Glutamatergic neuron (in vitro differentiated cells): ENCODE measurements at regions not wholly inside any gene's neighbourhood (a gene's known extent, or its start where the extent isn't known, plus 50 kb on each side); places are given as distances from the start of the nearest gene placed in this dataset.

ENCODE experiments used
- DNase-seq: peaks from one replicate; pipeline ENCODE4 v3.0.0; 2022
- H3K27ac Mint-ChIP-seq: one replicate; pipeline ENCODE4 v1.8.0; 2020; ENCODE audit warnings: mild to moderate bottlenecking, mixed read lengths, inconsistent platforms; ENCODE audit not compliant: unreplicated experiment
- H3K27me3 Mint-ChIP-seq: one replicate; pipeline ENCODE4 v1.8.0; 2020; ENCODE audit warnings: mild to moderate bottlenecking, moderate library complexity, mixed read lengths, inconsistent platforms; ENCODE audit not compliant: unreplicated experiment
- H3K36me3 Mint-ChIP-seq: one replicate; pipeline ENCODE4 v1.8.0; 2020; ENCODE audit warnings: mild to moderate bottlenecking, mixed read lengths, inconsistent platforms; ENCODE audit not compliant: unreplicated experiment
- H3K4me1 Mint-ChIP-seq: one replicate; pipeline ENCODE4 v1.8.0; 2020; ENCODE audit warnings: mild to moderate bottlenecking, low read depth, mixed read lengths, inconsistent platforms; ENCODE audit not compliant: unreplicated experiment
- H3K4me3 Mint-ChIP-seq: one replicate; pipeline ENCODE4 v1.8.0; 2020; ENCODE audit warnings: mild to moderate bottlenecking, mixed read lengths, inconsistent platforms; ENCODE audit not compliant: unreplicated experiment
- H3K9me3 Mint-ChIP-seq: one replicate; pipeline ENCODE4 v1.8.0; 2020; ENCODE audit warnings: mild to moderate bottlenecking, moderate library complexity, mixed read lengths, inconsistent platforms; ENCODE audit not compliant: unreplicated experiment
- TF ChIP-seq, protein P1 (sequence below): fragments of 200-600 bp; sonication (generic); IDR thresholded peaks from one replicate; pipeline ENCODE4 v1.5.0; 2021; ENCODE audit not compliant: partially characterized antibody, unreplicated experiment

DNA sequence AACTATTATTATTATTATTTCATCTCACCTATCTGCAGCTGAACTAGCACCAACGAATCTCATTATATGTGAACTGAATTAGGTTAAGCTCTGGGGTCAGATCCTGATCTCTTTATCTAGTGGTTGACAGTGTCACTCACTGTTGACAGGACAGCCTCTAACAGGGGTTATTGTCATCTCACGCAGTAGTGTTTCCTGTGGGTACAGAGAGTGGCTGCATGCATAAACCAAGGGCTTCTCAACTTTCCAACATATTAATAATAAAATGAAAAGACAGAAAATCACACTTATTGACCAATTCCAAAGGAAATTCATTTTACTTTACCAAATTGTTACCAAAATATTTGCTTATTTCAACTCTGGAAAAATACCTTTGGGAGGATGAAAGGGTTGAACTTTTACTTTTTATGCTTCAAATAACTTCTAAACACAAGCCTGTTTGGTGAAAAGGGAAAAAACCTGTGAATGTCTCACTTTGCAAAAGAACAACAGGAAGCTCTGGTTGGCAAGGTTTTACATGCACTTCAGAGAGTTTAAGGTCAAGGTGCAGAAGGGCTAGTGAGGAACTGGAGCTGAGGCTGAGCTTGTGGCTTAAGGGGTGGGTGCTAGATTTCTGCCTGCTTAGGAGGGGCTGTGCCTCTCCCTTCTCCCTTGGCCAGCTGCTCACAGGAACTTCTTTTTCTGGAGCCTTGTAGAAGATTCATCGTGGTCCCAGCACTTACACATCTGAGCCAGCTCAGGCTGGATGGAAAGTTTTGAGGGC lies 72.6 kb downstream of the CTAGE1 start:
- H3K4me3 Mint-ChIP-seq = no peak overlapping the region
- no peak overlapping the region for H3K27ac Mint-ChIP-seq
- DNase-seq = no peak
- peaks cover 28% of the 10 kb centered on the region for H3K27me3 Mint-ChIP-seq
- TF ChIP-seq, protein P1, sequence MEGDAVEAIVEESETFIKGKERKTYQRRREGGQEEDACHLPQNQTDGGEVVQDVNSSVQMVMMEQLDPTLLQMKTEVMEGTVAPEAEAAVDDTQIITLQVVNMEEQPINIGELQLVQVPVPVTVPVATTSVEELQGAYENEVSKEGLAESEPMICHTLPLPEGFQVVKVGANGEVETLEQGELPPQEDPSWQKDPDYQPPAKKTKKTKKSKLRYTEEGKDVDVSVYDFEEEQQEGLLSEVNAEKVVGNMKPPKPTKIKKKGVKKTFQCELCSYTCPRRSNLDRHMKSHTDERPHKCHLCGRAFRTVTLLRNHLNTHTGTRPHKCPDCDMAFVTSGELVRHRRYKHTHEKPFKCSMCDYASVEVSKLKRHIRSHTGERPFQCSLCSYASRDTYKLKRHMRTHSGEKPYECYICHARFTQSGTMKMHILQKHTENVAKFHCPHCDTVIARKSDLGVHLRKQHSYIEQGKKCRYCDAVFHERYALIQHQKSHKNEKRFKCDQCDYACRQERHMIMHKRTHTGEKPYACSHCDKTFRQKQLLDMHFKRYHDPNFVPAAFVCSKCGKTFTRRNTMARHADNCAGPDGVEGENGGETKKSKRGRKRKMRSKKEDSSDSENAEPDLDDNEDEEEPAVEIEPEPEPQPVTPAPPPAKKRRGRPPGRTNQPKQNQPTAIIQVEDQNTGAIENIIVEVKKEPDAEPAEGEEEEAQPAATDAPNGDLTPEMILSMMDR = no peak
- H3K4me1 Mint-ChIP-seq = peaks cover 23% of the 10 kb centered on the region
- H3K9me3 Mint-ChIP-seq = peaks cover 8% of the 10 kb centered on the region
- H3K36me3 Mint-ChIP-seq = no peaks in the 10 kb centered on the region

DNA sequence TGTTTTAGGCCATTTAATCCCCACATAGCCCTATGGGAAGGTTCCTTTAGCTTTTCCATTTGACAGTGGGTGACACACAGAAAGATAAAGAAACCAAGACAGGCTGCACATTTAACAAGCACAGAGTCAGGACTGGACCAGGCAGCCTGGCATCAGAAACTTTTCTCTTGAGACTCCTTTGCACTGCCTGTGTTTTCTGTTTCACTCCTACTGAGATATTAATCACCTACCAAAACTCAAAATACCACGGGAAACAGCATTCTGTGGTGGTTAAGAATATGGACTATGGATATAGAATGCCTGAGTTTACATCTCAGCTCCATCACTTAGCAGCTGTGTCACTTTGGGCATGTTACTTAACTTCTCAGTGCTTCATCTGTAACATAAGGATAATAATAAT lies 73.3 kb downstream of the CTAGE1 start:
- Mint-ChIP-seq H3K4me1 (peaks cover 23% of the 10 kb centered on the region), H3K4me3 (no peak overlapping the region), H3K36me3 (no peaks in the 10 kb centered on the region), H3K27me3 (peaks cover 23% of the 10 kb centered on the region), H3K27ac (no peak overlapping the region), H3K9me3 (peaks cover 8% of the 10 kb centered on the region)
- DNase-seq = no peak
- TF ChIP-seq, protein P1 = no peak

DNA sequence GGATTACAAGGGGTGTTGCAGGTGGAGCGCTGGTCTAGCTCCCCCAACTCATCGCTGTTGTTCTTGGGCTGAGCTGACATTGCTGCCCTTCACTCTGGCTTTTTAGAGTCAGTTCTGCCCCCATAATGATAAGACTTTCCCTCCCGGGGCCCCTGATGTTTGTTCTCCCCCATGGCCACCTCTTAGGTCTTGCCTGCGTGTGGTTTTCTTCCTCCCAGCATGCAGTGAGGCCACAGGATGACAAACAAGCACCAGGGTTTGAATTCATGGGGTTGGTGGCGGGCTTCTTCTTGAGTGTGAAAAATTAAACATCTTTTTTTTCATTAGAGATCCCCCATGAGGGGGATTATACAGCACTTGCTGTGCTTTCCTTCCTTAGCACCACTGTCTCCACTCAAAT lies 74.1 kb downstream of the CTAGE1 start:
- no peak for DNase-seq
- TF ChIP-seq, protein P1 = no peak
- H3K27ac Mint-ChIP-seq = no peak overlapping the region
- peaks cover 6% of the 10 kb centered on the region for H3K9me3 Mint-ChIP-seq
- peaks cover 16% of the 10 kb centered on the region for H3K27me3 Mint-ChIP-seq
- no peak overlapping the region for H3K4me3 Mint-ChIP-seq
- H3K4me1 Mint-ChIP-seq = peaks cover 18% of the 10 kb centered on the region
- H3K36me3 Mint-ChIP-seq = no peaks in the 10 kb centered on the region

DNA sequence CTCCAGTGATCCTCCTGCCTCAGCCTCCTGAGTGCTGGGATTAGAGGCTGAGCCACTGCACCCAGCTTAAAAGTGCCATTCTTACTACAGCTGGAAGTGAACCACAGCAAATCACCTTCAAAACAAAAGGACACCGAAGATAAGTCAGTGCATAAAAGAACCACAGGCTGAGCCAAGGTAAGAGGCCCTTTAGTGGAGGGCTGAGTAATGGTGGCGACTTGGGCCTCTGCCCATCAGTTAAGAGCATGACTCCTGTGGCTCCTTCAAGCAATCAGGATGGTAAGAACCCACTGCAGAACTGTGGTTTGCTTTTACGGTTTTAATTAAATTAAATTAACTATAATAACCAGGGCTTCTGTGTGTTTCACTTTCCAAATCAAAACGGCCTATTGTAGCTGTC lies 75.1 kb downstream of the CTAGE1 start:
- TF ChIP-seq, protein P1 = no peak
- Mint-ChIP-seq H3K4me3 (no peak overlapping the region), H3K9me3 (peaks cover 6% of the 10 kb centered on the region), H3K36me3 (no peaks in the 10 kb centered on the region), H3K27ac (no peak overlapping the region), H3K4me1 (peaks cover 24% of the 10 kb centered on the region), H3K27me3 (peaks cover 13% of the 10 kb centered on the region)
- no peak for DNase-seq

DNA sequence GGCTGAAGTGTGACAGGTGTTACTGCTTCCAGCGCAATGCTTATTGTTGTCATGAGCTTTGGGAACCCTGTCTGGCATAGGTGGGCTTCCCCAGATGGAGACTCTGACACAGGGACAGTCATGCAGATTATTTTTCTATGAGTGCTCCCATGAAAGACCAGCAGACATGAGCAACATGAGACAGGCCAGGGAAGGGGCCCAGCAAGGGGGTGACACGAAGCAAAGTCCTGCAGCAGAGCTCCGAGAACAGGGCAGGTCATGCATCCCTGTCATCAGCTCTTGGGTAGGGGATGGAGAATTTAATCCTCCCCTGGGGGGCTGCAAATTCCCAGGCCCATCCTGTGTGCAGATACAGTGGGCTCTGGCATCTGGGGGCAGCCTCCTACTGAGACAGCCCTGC lies 77.4 kb downstream of the CTAGE1 start:
- Mint-ChIP-seq H3K9me3 (peaks cover 2% of the 10 kb centered on the region), H3K4me1 (peaks cover 24% of the 10 kb centered on the region), H3K27ac (peak overlapping the region; percentile 49), H3K4me3 (no peak overlapping the region), H3K36me3 (no peaks in the 10 kb centered on the region), H3K27me3 (peaks cover 5% of the 10 kb centered on the region)
- peak; percentile 32 for DNase-seq
- TF ChIP-seq, protein P1 = no peak
